Neural progenitor cell (in vitro differentiated cells): ENCODE measurements at regions not wholly inside any gene's neighbourhood (a gene's known extent, or its start where the extent isn't known, plus 50 kb on each side); places are given as distances from the start of the nearest gene placed in this dataset.

Source experiments
- CTCF ChIP-seq: fragments of 200-600 bp; sonication (generic); IDR thresholded peaks from 2 replicates; pipeline ENCODE4 v1.5.1; 2017; ENCODE audit warnings: antibody characterized with exemption, mild to moderate bottlenecking
- EZH2 ChIP-seq: fragments of 200-600 bp; sonication (generic); IDR thresholded peaks from 2 replicates; pipeline ENCODE4 v1.6.1; 2017; ENCODE audit warnings: antibody characterized with exemption, mild to moderate bottlenecking, moderate library complexity
- EZH2phosphoT487 ChIP-seq: fragments of 200-600 bp; sonication (generic); IDR thresholded peaks from 2 replicates; pipeline ENCODE4 v1.6.1; 2017; ENCODE audit warnings: antibody characterized with exemption

GRCh38 chr2:107111623-107112022 lies 225.7 kb upstream of the ST6GAL2 start:
- TF ChIP-seq CTCF (no peak), EZH2 (no peak), EZH2phosphoT487 (no peak)
